GM19238 (cell line): ENCODE measurements at regions not wholly inside any gene's neighbourhood (a gene's known extent, or its start where the extent isn't known, plus 50 kb on each side); places are given as distances from the start of the nearest gene placed in this dataset.

Source experiments
- DNase-seq: peaks from one replicate; pipeline ENCODE4 v3.0.0; 2011; ENCODE audit warnings: low spot score; ENCODE audit not compliant: insufficient read length

DNA sequence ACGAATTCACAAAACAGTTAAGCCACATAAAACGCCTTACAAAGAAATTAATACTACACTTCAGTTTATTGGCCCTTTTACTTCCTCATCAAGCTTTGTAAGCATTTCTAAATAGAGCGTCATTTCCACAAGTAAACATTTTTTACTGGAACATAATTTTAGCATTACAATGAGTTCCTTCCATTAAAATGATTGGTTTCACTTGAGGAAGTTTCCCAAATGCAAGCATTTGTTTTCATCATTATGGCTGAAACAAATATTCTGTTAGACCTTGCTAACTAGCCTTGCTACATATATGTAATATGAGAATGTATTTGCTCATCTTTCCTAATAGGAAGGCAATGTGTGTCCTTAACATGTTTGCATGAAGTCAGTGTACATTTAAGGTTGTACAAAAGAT is 579.1 kb downstream of the IRS1 start:
- no peak for DNase-seq

DNA sequence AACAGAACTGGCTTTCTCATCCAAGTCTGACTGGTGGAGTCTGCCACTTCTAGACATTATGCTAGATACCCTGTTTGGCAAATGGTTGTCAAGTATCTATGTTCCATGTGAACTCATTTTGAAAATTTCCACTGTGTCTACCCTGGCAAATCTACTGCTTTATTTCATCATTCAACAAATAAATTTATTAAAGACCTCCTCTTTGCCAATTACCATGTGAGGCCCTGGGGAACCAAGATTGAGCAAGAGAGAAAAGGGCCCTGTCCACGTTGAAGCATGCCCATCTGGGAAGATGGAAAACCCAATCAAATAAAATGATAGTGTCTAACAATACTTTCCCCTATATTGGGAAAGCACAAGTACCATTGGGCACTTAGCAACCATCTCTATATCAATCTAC is 582.4 kb downstream of the IRS1 start:
- no peak for DNase-seq

DNA sequence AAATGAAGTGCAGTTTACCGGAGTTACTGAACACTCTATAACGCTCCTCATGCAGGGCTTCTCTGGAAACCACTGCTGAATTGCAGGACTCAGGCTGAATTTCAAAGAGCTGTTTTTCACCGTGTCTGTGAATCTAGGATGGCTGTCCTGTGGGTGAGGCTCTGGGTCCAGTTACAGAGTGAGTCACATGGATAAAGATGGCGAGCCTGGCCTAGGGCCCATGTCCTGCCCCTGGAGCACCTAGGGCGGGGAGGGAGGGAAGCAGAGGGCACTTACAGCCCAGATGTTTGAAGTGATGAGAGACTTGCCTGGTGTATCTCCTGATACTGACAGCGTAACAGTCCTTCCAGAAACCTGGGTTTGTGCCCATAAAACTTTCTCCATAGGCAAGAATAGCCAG is 583.0 kb downstream of the IRS1 start:
- DNase-seq: no peak

DNA sequence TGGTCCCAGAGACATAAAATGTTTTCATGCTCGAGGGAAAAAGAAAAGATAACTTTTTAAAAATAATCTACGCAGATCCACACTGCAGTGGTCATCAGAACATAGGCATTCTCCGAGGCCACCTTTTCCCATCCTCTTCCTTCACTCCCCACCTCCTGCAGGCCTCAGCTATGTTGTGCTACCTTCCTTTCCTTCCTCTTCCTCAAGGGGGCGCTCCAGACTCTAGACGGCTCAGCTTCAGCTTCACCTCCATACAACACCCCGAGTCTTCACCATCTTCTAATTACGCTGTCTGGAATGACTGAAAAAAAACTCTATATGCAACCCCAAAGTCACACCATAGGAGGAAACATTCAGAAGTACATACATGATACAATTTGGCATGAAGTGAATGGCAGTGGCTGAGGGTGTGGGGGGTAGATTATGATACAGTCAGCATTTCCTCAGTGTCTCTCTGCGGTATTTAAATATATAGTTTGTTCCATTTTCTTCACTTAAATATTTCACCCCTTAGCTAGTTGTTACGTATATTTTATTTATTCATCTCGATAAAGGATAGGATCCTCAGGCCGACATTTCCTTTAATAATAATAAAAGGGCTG is 583.6 kb downstream of the IRS1 start:
- no peak for DNase-seq

DNA sequence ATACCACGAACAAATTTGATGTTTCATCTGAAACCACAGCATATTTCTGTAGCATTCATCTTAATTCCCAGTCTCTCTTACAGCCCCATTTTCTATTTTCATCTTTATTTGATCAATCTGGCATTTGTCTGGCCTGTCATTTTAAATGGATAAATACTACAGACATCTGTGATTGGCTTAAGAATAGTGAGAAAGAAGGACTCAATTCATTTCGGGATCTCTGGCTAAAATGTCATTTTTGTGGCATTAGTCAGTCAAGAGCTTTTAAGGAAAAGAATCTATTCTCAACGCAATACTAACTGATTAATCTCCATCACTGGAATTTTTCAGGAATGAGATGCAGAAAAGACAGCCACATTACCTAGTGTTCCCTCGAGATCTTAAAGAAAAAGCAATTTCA is 585.9 kb downstream of the IRS1 start:
- DNase-seq: no peak

DNA sequence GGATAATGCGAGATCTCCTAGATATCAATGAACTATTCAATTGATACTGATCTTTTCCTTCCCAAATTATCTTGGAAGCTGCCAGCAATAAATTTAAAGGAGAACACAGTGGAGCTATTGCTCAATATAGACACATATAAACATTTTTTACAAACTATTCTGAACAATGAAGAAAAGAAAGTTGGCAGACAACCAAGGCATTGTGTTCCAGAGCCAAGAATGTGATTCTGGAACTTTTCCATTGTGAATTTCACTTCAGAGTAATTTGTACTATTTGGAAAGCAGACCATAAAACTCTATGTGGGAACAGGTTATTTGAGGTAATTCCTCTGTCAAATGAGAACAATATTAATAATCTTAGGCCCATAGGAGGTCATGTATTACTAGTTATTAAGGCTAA is 588.2 kb downstream of the IRS1 start:
- DNase-seq: no peak

DNA sequence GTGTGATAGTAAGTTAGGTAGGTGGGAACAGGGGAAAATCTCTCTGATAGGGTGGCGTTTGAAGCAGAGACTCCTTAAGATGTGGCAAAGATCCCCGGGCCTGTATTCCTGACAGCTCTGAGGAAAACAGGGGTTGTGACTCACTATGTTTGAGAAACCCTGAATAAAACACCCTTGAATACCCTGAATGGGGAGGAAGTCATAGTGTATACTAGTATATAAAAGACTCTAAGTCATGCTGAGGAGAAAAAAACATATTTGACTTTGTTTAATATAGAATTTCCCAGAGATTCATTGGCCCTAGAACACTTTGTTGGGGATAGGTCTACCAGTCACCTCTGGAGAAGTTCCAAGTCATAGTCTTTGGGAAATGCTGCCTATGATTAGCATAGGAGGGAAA is 590.9 kb downstream of the IRS1 start:
- DNase-seq: no peak

DNA sequence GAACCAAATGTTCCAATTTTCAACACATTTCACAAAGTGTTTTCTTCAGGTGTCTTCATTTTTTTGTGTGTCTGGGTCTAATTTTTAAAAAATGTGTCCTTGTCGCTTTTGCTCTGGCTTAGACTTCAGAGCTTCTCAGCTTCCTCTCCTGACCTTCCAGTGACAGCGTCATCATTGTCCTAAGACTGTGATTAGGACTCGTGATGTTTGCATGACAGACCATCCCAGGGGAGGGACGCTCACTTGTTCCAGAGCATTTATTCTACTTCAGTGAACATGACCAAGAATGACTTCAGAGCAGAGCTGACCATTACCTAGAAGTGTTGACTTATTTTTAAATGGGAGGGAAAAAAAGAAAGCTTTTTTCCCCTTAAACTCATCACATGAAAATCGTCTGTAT is 591.9 kb downstream of the IRS1 start:
- no peak for DNase-seq

DNA sequence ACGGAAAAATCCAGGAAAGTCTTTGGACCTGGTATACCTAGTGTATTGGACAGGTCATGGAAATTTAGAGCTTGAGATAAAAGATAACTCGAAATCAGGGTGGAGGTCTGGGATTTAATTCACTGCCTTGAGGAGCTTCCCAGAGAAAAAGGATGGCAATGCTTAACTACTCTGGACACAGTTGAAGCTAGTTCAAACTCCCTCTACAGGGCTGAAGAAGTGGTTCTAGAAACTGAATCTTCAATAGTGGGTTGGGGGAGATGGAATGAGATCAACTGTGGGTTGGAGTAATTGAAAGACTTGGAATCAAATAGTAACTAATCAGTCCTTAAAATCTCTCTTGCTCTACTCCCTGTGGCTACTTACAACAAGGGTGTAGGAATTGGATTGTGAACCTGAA is 600.1 kb downstream of the IRS1 start:
- no peak for DNase-seq

DNA sequence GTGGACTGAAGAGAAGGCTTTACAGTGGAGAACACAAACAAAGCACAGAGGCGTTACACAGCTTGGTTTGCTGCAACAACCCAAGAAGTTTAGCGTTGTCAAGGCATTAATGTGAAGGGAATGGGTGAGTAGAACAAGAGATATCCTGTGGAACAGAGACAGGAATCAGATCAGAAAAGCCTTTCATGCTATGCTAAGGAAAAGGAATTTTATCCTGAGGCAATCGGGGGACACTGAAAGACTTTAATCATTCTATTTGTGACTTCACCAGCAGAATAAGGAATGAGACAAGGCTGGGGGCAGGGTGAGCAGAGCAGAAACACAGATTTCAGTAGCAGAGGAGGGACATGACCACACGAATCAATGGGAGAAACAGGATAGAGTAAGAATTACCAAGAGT is 600.7 kb downstream of the IRS1 start:
- DNase-seq: no peak

DNA sequence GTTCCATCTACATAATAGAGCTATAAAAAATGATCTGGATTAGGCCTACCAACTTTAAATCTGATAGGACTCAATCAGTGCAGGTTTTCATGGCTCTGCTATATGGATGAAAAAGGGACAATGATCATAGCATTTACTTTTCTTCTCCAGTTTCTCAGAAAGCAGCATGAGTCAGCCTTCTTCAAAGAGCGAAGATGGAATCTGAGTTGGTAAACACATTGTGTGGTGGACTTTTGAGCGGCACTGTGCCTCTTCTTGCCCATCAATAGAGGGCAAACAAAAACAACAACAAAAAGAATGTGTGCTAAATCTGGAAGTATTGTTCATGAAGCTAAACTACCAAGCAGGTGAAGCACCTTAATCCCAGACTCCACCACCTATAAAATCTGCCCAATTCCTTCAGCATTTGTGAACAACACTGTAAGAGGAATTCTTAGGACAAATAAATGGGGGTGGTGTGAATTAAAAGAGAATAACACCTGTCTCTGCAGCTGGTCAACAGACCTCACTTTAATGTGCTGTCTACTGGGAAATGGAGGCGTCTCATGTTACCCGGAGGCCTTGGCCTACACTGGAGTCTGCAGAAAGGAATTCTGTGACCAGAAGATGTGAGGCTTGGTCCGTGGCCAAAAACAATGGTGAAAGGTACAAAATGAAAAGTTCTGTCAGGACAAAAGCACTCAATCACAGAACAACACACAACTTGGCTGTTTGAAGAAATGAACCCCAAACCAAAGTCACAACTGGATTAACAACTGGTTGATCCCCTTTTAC is 609.0 kb downstream of the IRS1 start:
- no peak for DNase-seq

DNA sequence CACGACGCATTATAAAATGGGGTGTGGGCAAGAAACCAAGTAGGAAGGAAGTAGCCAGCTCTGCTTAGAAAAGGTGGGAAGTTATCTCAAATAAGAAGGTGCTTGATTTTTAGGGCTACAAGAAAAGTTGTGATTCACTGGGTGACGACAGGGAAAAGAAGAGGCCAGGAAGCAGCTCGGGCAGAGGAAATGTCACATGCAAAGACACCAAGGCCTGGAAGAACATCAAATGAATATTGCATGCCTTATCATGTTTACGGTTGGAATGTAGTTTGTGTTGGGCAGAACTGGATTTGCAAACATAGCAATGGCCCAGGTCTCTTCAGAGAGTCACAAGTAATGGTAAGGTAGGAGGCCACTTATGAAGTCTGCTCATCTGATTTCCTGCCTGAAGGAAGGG is 610.6 kb downstream of the IRS1 start:
- no peak for DNase-seq

DNA sequence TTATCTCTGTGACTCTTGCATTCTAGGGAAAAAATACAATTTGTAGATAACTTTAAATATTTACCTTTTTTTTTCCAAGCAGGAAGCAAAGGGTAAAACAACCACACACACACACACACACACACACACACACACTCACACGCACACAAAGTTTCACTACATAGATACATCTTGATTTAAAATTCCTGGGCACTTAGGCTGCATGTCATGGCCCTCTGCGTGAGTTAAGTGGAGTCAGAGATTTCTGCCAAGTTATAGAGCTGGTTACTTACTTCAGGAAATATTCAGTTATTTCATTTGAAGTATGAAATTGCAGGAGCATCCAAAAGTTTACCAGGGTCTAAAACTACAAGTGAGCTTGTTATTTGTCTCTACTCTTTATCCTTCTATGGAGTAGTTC is 612.0 kb downstream of the IRS1 start:
- DNase-seq: no peak

DNA sequence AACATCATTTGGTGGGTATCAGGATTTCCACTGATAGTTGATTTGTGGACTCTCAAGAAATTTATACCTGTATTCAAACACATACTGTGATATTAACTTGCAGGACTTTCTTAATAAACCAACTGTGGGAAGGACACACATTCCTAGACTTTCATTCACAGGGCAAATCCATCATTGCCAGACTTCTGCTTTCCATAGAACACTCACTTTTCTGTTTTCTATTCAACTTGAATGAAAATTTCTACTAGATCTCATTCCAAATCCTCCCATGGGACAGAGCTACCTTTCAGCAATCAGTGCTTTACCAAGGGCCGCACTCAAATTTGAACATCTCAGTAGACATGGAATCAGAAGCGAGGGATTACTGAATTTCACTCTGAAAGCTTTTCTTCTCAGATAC is 612.5 kb downstream of the IRS1 start:
- no peak for DNase-seq

DNA sequence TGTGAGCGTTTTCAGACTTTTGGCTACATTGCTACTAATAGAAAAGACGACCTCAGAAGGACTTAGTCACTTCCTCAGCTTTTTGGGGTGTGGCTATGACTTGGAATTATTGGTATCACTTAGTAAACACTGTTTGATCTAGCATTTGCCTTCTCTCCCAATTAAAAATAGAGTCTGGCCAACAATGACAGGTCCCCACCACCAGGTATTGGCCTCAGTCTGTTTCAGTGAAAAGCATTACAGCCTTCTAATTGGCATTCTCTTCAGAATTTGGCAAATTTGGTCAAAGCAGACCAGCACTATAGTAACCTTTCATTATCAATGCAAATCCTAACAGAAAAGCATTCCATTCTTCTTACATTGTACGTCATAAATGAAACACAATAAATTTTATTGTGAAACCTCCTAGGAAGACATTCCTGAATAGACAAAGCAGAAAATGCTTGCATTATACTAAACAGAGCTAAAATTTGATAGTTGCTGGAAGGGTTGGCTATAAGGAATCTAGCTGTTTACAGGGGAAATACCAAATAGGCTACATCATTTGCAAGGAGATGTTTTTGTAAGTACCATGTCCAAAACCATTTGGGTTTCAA is 613.9 kb downstream of the IRS1 start:
- DNase-seq: no peak

DNA sequence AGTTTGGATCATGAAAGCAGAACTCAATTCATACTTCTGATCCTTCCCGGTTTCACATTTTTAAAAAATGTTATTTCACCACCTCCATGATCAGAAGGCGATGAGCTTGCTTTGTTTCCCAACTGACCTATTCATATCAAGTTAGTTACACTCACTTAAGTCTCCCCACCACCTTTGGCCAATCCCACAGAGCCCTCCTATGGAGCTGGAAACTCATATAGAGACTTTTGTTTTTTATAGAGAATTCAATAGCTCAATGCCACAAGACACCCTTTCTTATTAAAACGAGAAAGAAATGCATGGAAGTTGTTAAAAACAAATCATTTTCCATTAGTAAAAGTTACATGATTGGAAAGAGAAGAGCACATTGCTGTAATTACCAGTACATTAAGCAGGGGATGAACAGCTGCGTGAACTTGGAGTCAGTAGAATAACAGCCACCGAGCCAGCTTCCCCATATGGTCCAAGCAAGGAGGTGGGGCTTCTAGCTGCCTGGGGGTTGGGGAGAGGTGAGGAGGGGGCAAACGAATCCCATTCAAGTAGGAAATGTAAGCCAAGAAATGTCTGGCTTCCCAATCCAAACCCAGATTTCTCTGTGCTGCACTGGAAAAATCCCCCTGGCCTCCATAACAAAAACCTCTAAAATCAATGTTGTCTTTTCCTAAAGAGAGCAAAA is 614.5 kb downstream of the IRS1 start:
- no peak for DNase-seq

DNA sequence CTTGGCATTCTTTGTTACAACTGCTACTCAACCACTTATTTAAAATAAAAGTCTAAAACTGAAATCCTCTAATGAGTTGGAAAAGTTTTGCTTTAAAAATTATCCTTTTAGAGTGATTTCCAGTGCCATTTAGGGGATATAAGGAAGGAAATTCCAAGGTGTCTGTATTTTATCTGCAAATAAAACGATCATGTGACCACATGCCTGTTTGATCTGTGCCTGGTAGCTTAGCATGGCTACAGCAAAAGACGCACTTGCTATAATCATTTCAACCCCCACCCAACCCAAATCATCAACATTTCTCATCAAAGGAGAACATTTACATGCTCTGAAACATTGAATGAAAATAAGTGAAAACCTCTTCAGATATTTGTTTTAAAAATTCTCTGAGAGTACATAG is 615.1 kb downstream of the IRS1 start:
- DNase-seq: no peak

DNA sequence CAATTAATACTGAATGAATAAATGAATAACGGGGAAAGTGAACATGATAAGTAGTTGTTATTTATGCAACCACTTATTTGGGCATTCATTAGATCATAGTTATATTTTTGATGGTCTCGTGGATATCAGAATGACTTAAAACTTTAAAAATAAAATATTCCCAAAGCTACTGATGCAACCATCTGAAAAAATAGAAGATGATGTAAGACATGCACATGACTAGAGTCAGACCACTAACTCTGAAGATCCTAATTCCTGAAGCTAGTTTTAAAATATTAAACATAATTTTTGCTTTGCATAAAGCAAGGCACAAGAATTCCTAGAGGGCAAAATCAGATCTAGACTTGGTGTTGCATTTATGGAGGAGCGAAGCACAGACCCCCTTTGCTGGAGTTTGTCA is 616.1 kb downstream of the IRS1 start:
- DNase-seq: no peak

DNA sequence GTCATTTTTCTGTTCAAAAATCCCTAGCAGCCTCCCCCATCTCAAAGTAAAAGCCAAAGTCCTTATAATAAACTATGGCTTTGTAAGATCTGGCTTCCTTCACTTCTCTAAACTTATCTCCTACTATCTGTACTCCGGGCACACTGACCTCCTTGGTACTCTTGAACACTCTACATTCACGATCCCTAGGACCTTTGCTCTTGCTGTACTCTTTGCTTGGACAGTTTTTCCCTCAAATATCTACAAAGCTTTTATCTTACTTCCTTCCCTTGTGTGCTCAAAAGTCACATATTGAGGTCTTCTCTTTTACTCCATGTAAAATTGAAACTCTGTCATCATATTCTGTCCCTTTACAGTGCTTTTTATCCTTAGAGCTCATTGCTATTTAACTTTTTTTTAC is 616.6 kb downstream of the IRS1 start:
- no peak for DNase-seq

DNA sequence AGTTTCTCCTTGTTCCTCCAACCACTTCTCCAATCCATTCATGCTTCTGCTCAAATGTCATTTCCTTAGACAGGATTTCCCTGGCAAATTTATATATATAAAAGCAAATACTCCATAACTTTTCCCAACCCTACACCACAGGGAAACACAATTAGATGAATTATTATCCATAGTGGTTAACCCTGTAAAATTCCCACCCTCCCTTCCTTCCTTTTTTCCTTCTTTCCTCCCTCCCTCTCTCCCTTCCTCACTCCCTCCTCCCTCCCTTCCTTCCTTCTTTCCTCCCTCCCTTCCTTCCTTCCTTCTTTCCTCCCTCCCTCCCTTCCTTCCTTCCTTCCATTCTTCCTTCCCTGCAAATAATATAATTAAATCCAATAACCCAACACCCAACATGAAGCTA is 617.7 kb downstream of the IRS1 start:
- no peak for DNase-seq

DNA sequence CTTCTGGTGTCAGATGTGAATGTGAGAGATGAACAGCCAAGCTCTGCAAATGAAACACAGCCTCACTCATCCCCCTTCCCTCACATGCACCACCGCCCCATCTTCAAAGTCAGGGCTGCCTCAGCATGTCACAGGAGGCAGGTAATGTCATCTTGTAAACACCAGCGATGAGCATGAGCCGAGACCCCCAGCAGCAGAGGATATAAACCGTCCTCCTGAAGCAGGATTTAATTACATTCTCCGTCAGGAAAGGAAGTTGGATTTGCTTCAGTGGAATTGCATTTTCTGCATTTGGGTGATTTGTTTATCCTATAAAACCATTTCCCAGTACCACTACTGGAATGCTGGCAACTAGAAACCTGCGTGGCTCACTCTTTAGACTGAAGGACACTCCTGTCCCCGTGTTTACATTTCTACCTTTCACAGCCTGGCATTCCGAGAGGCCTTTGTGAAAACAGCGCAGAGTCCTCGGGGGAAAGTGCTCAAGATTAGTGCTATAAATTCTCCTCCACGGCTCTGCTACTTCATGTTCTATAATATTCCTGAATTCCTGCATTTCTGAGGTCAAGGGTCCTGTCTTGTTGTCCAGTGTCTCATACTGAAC is 619.2 kb downstream of the IRS1 start:
- DNase-seq: no peak

DNA sequence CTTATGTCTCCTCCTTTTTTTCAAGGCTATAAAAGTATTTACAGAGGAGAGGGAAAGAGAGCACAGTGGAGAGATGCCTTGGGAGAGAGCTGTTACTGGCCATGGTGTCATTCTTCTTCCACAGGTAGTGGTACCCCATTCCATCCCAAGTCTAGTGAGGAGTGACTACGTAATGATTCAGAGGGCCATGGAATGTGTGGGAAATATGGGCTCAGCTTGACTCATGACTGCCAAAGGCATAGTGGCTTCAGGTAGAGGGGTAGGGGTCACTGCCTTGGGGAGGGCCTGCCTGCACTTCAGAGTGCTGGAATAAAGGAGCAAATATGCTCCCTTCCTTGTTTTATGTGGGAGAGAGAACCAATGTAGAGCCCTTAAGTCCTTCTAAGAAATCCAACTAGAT is 620.6 kb downstream of the IRS1 start:
- DNase-seq: no peak
